OCI-LY7 (cell line): ENCODE measurements at regions not wholly inside any gene's neighbourhood (a gene's known extent, or its start where the extent isn't known, plus 50 kb on each side); places are given as distances from the start of the nearest gene placed in this dataset.

Experiments
- EZH2phosphoT487 ChIP-seq: fragments of 200-600 bp; sonication (generic); IDR thresholded peaks from 2 replicates; pipeline ENCODE4 v1.6.1; 2018; ENCODE audit warnings: low read depth, borderline replicate concordance, mild to moderate bottlenecking, mixed run types, antibody characterized with exemption, low read length, moderate library complexity, mixed read lengths
- TF ChIP-seq, protein P1 (sequence below): fragments of 200-600 bp; sonication (generic); conservative IDR thresholded peaks from 2 replicates; pipeline ENCODE4 v1.5.1; 2014; ENCODE audit warnings: mild to moderate bottlenecking, antibody characterized with exemption, low read length, moderate library complexity, mixed read lengths

DNA sequence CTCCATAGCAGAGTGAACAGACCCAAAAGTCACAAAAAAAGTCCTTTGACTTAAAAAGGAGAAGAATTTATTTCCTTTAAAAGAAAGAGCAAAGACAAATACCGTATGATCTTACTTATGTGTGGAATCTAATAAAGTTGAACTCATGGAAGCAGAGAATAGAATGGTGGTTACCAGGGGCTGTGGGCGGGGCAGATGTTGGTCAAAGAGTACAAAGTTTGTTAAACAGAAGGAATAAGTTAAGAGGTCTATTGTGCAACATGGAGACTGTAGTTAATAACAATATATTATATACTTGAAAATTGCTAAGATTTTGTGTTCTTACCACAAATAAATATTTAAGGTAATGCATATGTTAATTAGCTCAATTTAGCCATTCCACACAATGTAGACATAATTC lies 173.3 kb upstream of the S100G start:
- TF ChIP-seq, protein P1, sequence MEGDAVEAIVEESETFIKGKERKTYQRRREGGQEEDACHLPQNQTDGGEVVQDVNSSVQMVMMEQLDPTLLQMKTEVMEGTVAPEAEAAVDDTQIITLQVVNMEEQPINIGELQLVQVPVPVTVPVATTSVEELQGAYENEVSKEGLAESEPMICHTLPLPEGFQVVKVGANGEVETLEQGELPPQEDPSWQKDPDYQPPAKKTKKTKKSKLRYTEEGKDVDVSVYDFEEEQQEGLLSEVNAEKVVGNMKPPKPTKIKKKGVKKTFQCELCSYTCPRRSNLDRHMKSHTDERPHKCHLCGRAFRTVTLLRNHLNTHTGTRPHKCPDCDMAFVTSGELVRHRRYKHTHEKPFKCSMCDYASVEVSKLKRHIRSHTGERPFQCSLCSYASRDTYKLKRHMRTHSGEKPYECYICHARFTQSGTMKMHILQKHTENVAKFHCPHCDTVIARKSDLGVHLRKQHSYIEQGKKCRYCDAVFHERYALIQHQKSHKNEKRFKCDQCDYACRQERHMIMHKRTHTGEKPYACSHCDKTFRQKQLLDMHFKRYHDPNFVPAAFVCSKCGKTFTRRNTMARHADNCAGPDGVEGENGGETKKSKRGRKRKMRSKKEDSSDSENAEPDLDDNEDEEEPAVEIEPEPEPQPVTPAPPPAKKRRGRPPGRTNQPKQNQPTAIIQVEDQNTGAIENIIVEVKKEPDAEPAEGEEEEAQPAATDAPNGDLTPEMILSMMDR = no peak
- no peak for TF ChIP-seq EZH2phosphoT487
